Neural progenitor cell (in vitro differentiated cells): ENCODE measurements at regions not wholly inside any gene's neighbourhood (a gene's known extent, or its start where the extent isn't known, plus 50 kb on each side); places are given as distances from the start of the nearest gene placed in this dataset.

Experiments used
- EZH2 ChIP-seq: fragments of 200-600 bp; sonication (generic); IDR thresholded peaks from 2 replicates; pipeline ENCODE4 v1.6.1; 2017; ENCODE audit warnings: antibody characterized with exemption, mild to moderate bottlenecking, moderate library complexity
- EZH2phosphoT487 ChIP-seq: fragments of 200-600 bp; sonication (generic); IDR thresholded peaks from 2 replicates; pipeline ENCODE4 v1.6.1; 2017; ENCODE audit warnings: antibody characterized with exemption
- TF ChIP-seq, protein P1 (sequence below): fragments of 200-600 bp; sonication (generic); IDR thresholded peaks from 2 replicates; pipeline ENCODE4 v1.5.1; 2017; ENCODE audit warnings: antibody characterized with exemption, mild to moderate bottlenecking

GRCh38 chr4:123631786-123632692 is 235.4 kb downstream of the SPRY1 start:
- TF ChIP-seq, protein P1, sequence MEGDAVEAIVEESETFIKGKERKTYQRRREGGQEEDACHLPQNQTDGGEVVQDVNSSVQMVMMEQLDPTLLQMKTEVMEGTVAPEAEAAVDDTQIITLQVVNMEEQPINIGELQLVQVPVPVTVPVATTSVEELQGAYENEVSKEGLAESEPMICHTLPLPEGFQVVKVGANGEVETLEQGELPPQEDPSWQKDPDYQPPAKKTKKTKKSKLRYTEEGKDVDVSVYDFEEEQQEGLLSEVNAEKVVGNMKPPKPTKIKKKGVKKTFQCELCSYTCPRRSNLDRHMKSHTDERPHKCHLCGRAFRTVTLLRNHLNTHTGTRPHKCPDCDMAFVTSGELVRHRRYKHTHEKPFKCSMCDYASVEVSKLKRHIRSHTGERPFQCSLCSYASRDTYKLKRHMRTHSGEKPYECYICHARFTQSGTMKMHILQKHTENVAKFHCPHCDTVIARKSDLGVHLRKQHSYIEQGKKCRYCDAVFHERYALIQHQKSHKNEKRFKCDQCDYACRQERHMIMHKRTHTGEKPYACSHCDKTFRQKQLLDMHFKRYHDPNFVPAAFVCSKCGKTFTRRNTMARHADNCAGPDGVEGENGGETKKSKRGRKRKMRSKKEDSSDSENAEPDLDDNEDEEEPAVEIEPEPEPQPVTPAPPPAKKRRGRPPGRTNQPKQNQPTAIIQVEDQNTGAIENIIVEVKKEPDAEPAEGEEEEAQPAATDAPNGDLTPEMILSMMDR, result no peak
- no peak for TF ChIP-seq EZH2
- no peak for TF ChIP-seq EZH2phosphoT487
